MCF 10A (cell line): ENCODE measurements at regions not wholly inside any gene's neighbourhood (a gene's known extent, or its start where the extent isn't known, plus 50 kb on each side); places are given as distances from the start of the nearest gene placed in this dataset.

Experiments
- BruUV-seq: library from RNA; stranded (reverse); fragments of 400-500 nt; replicated peaks from 2 replicates; lab custom pipeline; 2021; lab: Mats Ljungman, UMichigan
- CTCF ChIA-PET: fragments of 300-600 bp; sonication (Branson Sonifier 250); formaldehyde crosslinking; extraction: SDS; loops from one replicate; lab custom pipeline; 2021; ENCODE audit warnings: antibody characterized with exemption, inconsistent platforms; lab: Yijun Ruan, JAX
- POLR2A ChIA-PET: fragments of 300-600, 350-650 bp; sonication (Branson Sonifier 250); formaldehyde crosslinking; extraction: SDS; loops from one replicate; lab custom pipeline; 2020; ENCODE audit warnings: antibody characterized with exemption, inconsistent platforms; lab: Yijun Ruan, JAX
- DNase-seq: peaks from one replicate; pipeline ENCODE4 v3.0.0-alpha.2; 2018; ENCODE audit not compliant: unreplicated experiment
- H3K27ac Mint-ChIP-seq: one replicate; pipeline ENCODE4 v1.8.0; 2022; ENCODE audit warnings: mild to moderate bottlenecking, low read depth, mixed read lengths; ENCODE audit not compliant: unreplicated experiment
- H3K27me3 Mint-ChIP-seq: one replicate; pipeline ENCODE4 v1.8.0; 2022; ENCODE audit warnings: mixed read lengths; ENCODE audit not compliant: insufficient read depth, unreplicated experiment
- H3K36me3 Mint-ChIP-seq: one replicate; pipeline ENCODE4 v1.8.0; 2022; ENCODE audit warnings: mild to moderate bottlenecking, moderate library complexity, mixed read lengths; ENCODE audit not compliant: insufficient read depth, unreplicated experiment
- H3K4me1 Mint-ChIP-seq: one replicate; pipeline ENCODE4 v1.8.0; 2022; ENCODE audit warnings: mixed read lengths; ENCODE audit not compliant: insufficient read depth, unreplicated experiment
- H3K4me3 Mint-ChIP-seq: one replicate; pipeline ENCODE4 v1.8.0; 2022; ENCODE audit warnings: mild to moderate bottlenecking, moderate library complexity, mixed read lengths; ENCODE audit not compliant: unreplicated experiment
- H3K9me3 Mint-ChIP-seq: one replicate; pipeline ENCODE4 v1.8.0; 2022; ENCODE audit warnings: mixed read lengths; ENCODE audit not compliant: unreplicated experiment
- CTCF ChIP-seq: fragments of 200-600 bp; IDR thresholded peaks from one replicate; pipeline ENCODE4 v1.8.0; 2022; ENCODE audit warnings: antibody characterized with exemption, mild to moderate bottlenecking; ENCODE audit not compliant: unreplicated experiment
- intact Hi-C: fragments of 100-400 bp; cut with micrococcal nuclease; formaldehyde crosslinking; loops from 2 replicates; pipeline ENCODE4 v1.14.1; 2022

- Mint-ChIP-seq H3K9me3 (no peaks in the 10 kb centered on the region), H3K36me3 (no peaks in the 10 kb centered on the region), H3K4me1 (peaks cover 7% of the 10 kb centered on the region), H3K4me3 (no peak overlapping the region), H3K27ac (no peak overlapping the region), H3K27me3 (peaks cover 4% of the 10 kb centered on the region)
- intact Hi-C loops: no loop called here
- POLR2A ChIA-PET: no interaction called here
- BruUV-seq: no TSS peak
- TF ChIP-seq CTCF: no peak
- no peak for DNase-seq
- CTCF ChIA-PET: no interaction called here
Observed at GRCh38 chr2:128626760-128627511, 308.3 kb upstream of the HS6ST1 start.

GRCh38 chr2:128628206-128628605 is 309.5 kb upstream of the HS6ST1 start:
- Mint-ChIP-seq H3K4me1 (peaks cover 7% of the 10 kb centered on the region), H3K36me3 (no peaks in the 10 kb centered on the region), H3K9me3 (no peaks in the 10 kb centered on the region), H3K27me3 (peaks cover 11% of the 10 kb centered on the region), H3K4me3 (no peak overlapping the region), H3K27ac (no peak overlapping the region)
- CTCF ChIA-PET: interaction anchor here (0.8 kb wide), 1 partner anchor 92 kb away, joined by 4 read pairs; no protein-coding TSS in a partner anchor
- intact Hi-C loops: no loop called here
- POLR2A ChIA-PET: no interaction called here
- no peak for DNase-seq
- BruUV-seq: no TSS peak
- TF ChIP-seq CTCF: no peak

- H3K36me3 Mint-ChIP-seq: no peaks in the 10 kb centered on the region
- no peak for DNase-seq
- POLR2A ChIA-PET: no interaction called here
- H3K27ac Mint-ChIP-seq: no peak overlapping the region
- CTCF ChIA-PET: interaction anchor here (0.7 to 0.8 kb wide), 3 partner anchors 58 to 1251 kb away, joined by 3 to 4 read pairs (median 3); no protein-coding TSS in a partner anchor
- no peak for TF ChIP-seq CTCF
- peaks cover 7% of the 10 kb centered on the region for H3K4me1 Mint-ChIP-seq
- no peak overlapping the region for H3K4me3 Mint-ChIP-seq
- H3K9me3 Mint-ChIP-seq: no peaks in the 10 kb centered on the region
- H3K27me3 Mint-ChIP-seq: peaks cover 11% of the 10 kb centered on the region
- intact Hi-C loops: no loop called here
- no TSS peak for BruUV-seq
Observed at GRCh38 chr2:128628996-128629395, 310.3 kb upstream of the HS6ST1 start.

GRCh38 chr2:128630974-128631697 is 312.5 kb upstream of the HS6ST1 start:
- no peak for TF ChIP-seq CTCF
- CTCF ChIA-PET: interaction anchor here (0.6 kb wide), 2 partner anchors 44 to 73 kb away, joined by 3 read pairs; no protein-coding TSS in a partner anchor
- no peak for DNase-seq
- POLR2A ChIA-PET: no interaction called here
- peaks cover 11% of the 10 kb centered on the region for H3K27me3 Mint-ChIP-seq
- no peak overlapping the region for H3K27ac Mint-ChIP-seq
- no TSS peak for BruUV-seq
- H3K4me3 Mint-ChIP-seq: no peak overlapping the region
- intact Hi-C loops: no loop called here
- H3K9me3 Mint-ChIP-seq: no peaks in the 10 kb centered on the region
- H3K36me3 Mint-ChIP-seq: no peaks in the 10 kb centered on the region
- no peaks in the 10 kb centered on the region for H3K4me1 Mint-ChIP-seq
